Right lobe of liver (tissue), 6 donors: ENCODE measurements at regions not wholly inside any gene's neighbourhood (a gene's known extent, or its start where the extent isn't known, plus 50 kb on each side); places are given as distances from the start of the nearest gene placed in this dataset.

Source experiments
- ATAC-seq, 4 donors: fragments of 200-7000 bp; cut with Tn5 transposase; one replicate each; pipeline ENCODE4 v1.9.1; 2020; ENCODE audit warnings: mild to moderate bottlenecking in 4 of 4, moderate library complexity in 4 of 4
- DNase-seq, 3 donors: peaks; one replicate each; pipeline ENCODE4 v3.0.0-alpha.2; 2020
- H3K27ac ChIP-seq, 3 donors: fragments of 200-600 bp; one replicate each; pipeline ENCODE4 v1.8.0; 2022
- H3K27me3 ChIP-seq, 2 donors: fragments of 200-600 bp; one replicate each; pipeline ENCODE4 v1.8.0; 2022
- H3K36me3 ChIP-seq, 4 donors: fragments of 200-600 bp; sonication (generic) in 1 of 4; one replicate each; pipeline versions ENCODE4 v1.5.1 to v1.8.0; 2017 to 2022; ENCODE audit warnings: control low read depth in 1 of 4
- H3K4me1 ChIP-seq, 4 donors: fragments of 200-600 bp; sonication (generic) in 1 of 4; one replicate each; pipeline versions ENCODE4 v1.5.1 to v1.8.0; 2017 to 2022; ENCODE audit warnings: control low read depth in 1 of 4
- H3K4me3 ChIP-seq, 3 donors: fragments of 200-600 bp; one replicate each; pipeline ENCODE4 v1.8.0; 2022
- H3K9me3 ChIP-seq, 4 donors: fragments of 200-600 bp; sonication (generic) in 1 of 4; one replicate each; pipeline versions ENCODE4 v1.5.1 to v1.8.0; 2017 to 2022; ENCODE audit warnings: control low read depth in 1 of 4
- POLR2A ChIP-seq: fragments of 450-650 bp; IDR thresholded peaks from one replicate; pipeline ENCODE4 v1.6.1; 2017; ENCODE audit warnings: antibody characterized with exemption, mild to moderate bottlenecking
- WGBS: methylation state at CpG from one replicate; pipeline ENCODE4 v1.1.6; 2018; ENCODE audit warnings: low coverage, low lambda C conversion rate; ENCODE audit not compliant: insufficient coverage; ENCODE audit errors: missing lambda C conversion rate; 5-methylcytosine and 5-hydroxymethylcytosine counted together
- intact Hi-C, 2 donors: fragments of 100-400 bp; cut with DNase I; formaldehyde crosslinking; loops; one replicate each; pipeline versions ENCODE4 v1.11.2 to v1.14.1; 2022
- TF ChIP-seq, protein P1 (sequence below), 4 donors: fragments of 200-600 bp in 3 of 4; fragments of 450-650 bp in 1 of 4; IDR thresholded peaks; one replicate each; pipeline versions ENCODE4 v1.5.1 to v1.8.0; 2016 to 2022; ENCODE audit warnings: antibody characterized with exemption in 4 of 4, mild to moderate bottlenecking in 2 of 4
- donor health status: DM: no; HTN: yes; CAD: no.
- donor health status: DM: no; HTN: no; CAD: no.
- donor health status: DM: no; HTN: no; CAD: no.
- donor health status: DM: no; HTN: yes; CAD: no.
- donor health status: DM: no; HTN: yes; CAD: no.

DNA sequence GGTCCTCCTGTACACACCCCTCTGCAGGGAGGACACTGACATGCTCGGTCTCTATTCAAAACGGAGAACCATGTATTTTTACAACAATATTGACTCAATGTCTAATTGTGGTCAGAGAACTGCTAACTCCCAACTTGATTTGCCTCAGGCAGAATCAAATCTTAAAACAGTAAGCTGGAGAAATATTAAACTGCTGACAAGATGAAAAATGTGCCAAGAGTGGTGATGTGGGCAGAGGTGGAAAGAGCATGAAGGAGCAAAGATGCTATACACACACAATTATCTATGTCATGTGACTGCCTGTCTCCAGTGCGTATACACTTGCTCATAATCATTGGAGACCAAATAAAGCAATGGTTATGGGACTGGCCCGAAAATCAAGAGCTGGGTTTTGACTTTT is 556.1 kb upstream of the ZNF608 start:
- no peak for DNase-seq
- Histone ChIP-seq H3K27me3 (no peaks in the 10 kb centered on the region), H3K9me3 (no peaks in the 10 kb centered on the region), H3K27ac (no peak overlapping the region), H3K36me3 (no peaks in the 10 kb centered on the region), H3K4me3 (no peak overlapping the region), H3K4me1 (no peaks in the 10 kb centered on the region)
- intact Hi-C loops: no loop called here
- TF ChIP-seq, protein P1, sequence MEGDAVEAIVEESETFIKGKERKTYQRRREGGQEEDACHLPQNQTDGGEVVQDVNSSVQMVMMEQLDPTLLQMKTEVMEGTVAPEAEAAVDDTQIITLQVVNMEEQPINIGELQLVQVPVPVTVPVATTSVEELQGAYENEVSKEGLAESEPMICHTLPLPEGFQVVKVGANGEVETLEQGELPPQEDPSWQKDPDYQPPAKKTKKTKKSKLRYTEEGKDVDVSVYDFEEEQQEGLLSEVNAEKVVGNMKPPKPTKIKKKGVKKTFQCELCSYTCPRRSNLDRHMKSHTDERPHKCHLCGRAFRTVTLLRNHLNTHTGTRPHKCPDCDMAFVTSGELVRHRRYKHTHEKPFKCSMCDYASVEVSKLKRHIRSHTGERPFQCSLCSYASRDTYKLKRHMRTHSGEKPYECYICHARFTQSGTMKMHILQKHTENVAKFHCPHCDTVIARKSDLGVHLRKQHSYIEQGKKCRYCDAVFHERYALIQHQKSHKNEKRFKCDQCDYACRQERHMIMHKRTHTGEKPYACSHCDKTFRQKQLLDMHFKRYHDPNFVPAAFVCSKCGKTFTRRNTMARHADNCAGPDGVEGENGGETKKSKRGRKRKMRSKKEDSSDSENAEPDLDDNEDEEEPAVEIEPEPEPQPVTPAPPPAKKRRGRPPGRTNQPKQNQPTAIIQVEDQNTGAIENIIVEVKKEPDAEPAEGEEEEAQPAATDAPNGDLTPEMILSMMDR (IDR thresholded peaks at IDR 0.05): no peak
- TF ChIP-seq POLR2A: no peak
- ATAC-seq: no peak
- WGBS: 65% methylated on average over 4 of the region's 4 CpGs

GRCh38 chr5:125306741-125307140 is 560.3 kb upstream of the ZNF608 start:
- TF ChIP-seq, protein P1 (IDR thresholded peaks at IDR 0.05): no peak
- no peak for TF ChIP-seq POLR2A
- no peak for ATAC-seq
- 94% methylated on average over 2 of the region's 3 CpGs for WGBS

GRCh38 chr5:125310749-125311148 is 564.3 kb upstream of the ZNF608 start:
- Histone ChIP-seq H3K4me3 (no peak overlapping the region), H3K36me3 (no peaks in the 10 kb centered on the region), H3K27ac (no peak overlapping the region), H3K4me1 (no peaks in the 10 kb centered on the region), H3K27me3 (no peaks in the 10 kb centered on the region), H3K9me3 (no peaks in the 10 kb centered on the region)
- intact Hi-C loops: no loop called here
- DNase-seq (no peak), ATAC-seq (no peak)
- no peak for TF ChIP-seq POLR2A
- TF ChIP-seq, protein P1 (IDR thresholded peaks at IDR 0.05): no peak

More at GRCh38 chr5:125306741-125307140, 560.3 kb upstream of the ZNF608 start:
- intact Hi-C loops: no loop called here
- Histone ChIP-seq H3K4me3 (no peak overlapping the region), H3K27ac (no peak overlapping the region), H3K27me3 (no peaks in the 10 kb centered on the region), H3K9me3 (no peaks in the 10 kb centered on the region), H3K4me1 (no peaks in the 10 kb centered on the region), H3K36me3 (no peaks in the 10 kb centered on the region)
- DNase-seq: no peak

GRCh38 chr5:125311743-125312142 is 565.3 kb upstream of the ZNF608 start:
- WGBS: 57% methylated on average over 1 of the region's 1 CpG
- no peak overlapping the region for H3K4me3 ChIP-seq
- H3K36me3 ChIP-seq: no peaks in the 10 kb centered on the region
- ATAC-seq (peak in 1 of 4 donors; percentile 35), DNase-seq (no peak)
- intact Hi-C loops: no loop called here
- TF ChIP-seq POLR2A: no peak
- H3K9me3 ChIP-seq: no peaks in the 10 kb centered on the region
- no peaks in the 10 kb centered on the region for H3K27me3 ChIP-seq
- no peaks in the 10 kb centered on the region for H3K4me1 ChIP-seq
- no peak overlapping the region for H3K27ac ChIP-seq

DNA sequence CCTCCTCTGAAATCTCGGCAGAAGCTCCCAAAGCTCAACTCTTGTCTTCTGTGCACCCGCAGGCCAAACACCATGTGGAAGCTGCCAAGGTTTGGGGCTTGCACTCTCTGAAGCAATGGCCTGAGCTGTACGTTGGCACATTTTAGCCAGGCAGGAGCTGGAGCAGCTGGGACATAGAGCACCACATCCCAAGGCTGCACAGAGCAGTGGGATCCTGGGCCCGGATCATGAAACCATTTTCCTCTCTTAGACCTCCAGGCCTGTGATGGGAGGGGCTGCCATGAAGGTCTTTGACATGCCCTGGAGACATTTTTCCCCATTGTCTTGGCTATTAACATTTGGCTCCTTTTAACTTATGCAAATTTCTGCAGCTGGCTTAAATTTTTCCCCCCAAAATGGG is 567.1 kb upstream of the ZNF608 start:
- TF ChIP-seq, protein P1 (IDR thresholded peaks at IDR 0.05): no peak
- no peak for TF ChIP-seq POLR2A
- WGBS: no CpG with 5 or more reads among the region's 4 CpGs
- no peaks in the 10 kb centered on the region for H3K4me1 ChIP-seq
- H3K9me3 ChIP-seq: no peaks in the 10 kb centered on the region
- DNase-seq (no peak), ATAC-seq (no peak)
- intact Hi-C loops: no loop called here
- no peak overlapping the region for H3K4me3 ChIP-seq
- no peaks in the 10 kb centered on the region for H3K27me3 ChIP-seq
- no peak overlapping the region for H3K27ac ChIP-seq
- H3K36me3 ChIP-seq: no peaks in the 10 kb centered on the region
